A673 (cell line): ENCODE measurements at regions not wholly inside any gene's neighbourhood (a gene's known extent, or its start where the extent isn't known, plus 50 kb on each side); places are given as distances from the start of the nearest gene placed in this dataset.

Experiments
- EZH2 ChIP-seq: fragments of 200-600 bp; sonication (generic); IDR thresholded peaks from 2 replicates; pipeline ENCODE4 v1.6.1; 2017; ENCODE audit warnings: borderline replicate concordance, low read depth, mild to moderate bottlenecking, mixed read lengths, antibody characterized with exemption, low read length; ENCODE audit not compliant: poor library complexity, severe bottlenecking
- TF ChIP-seq, protein P1 (sequence below): fragments of 300-800, 200-600 bp; sonication (generic); conservative IDR thresholded peaks from 2 replicates; pipeline ENCODE4 v1.5.1; 2017; ENCODE audit warnings: low read depth, mild to moderate bottlenecking, antibody characterized with exemption, low read length, moderate library complexity, mixed read lengths

DNA sequence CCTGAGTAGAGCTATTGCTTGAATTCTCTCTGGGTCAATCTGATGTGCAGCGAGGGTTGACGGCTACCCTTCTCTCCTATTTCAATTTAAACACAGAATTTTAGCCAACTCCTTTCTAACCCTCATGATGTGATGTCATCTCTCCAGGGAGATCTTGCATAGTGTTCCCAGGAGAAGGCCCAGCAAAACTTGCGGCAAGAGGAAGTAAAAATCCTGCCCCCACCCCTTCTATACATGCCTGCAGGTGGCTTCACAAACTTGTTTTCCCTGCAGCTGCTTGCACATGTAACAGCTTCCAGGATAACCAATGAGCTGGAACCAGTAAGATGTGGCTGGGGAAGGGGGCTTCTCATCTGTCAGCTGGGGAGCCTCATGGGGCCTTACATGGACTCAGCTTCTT is 169.3 kb upstream of the CDH4 start:
- no peak for TF ChIP-seq EZH2
- TF ChIP-seq, protein P1, sequence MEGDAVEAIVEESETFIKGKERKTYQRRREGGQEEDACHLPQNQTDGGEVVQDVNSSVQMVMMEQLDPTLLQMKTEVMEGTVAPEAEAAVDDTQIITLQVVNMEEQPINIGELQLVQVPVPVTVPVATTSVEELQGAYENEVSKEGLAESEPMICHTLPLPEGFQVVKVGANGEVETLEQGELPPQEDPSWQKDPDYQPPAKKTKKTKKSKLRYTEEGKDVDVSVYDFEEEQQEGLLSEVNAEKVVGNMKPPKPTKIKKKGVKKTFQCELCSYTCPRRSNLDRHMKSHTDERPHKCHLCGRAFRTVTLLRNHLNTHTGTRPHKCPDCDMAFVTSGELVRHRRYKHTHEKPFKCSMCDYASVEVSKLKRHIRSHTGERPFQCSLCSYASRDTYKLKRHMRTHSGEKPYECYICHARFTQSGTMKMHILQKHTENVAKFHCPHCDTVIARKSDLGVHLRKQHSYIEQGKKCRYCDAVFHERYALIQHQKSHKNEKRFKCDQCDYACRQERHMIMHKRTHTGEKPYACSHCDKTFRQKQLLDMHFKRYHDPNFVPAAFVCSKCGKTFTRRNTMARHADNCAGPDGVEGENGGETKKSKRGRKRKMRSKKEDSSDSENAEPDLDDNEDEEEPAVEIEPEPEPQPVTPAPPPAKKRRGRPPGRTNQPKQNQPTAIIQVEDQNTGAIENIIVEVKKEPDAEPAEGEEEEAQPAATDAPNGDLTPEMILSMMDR: no peak
